Astrocyte of the cerebellum (primary cell): ENCODE measurements at regions not wholly inside any gene's neighbourhood (a gene's known extent, or its start where the extent isn't known, plus 50 kb on each side); places are given as distances from the start of the nearest gene placed in this dataset.

Experiments used
- DNase-seq: peaks from one replicate; pipeline ENCODE4 v3.0.0-alpha.2; 2011; ENCODE audit warnings: low read depth
- H3K4me3 ChIP-seq: 2 replicates; pipeline ENCODE4 v1.5.1; 2011; ENCODE audit warnings: mild to moderate bottlenecking, low read depth, low read length, moderate library complexity
- in situ Hi-C: cut with HindIII; loops from 2 replicates; pipeline ENCODE4 v1.10.0; 2017; ENCODE audit warnings: low sequenced_read_pairs
- TF ChIP-seq, protein P1 (sequence below): IDR thresholded peaks from 2 replicates; pipeline ENCODE4 v1.5.1; 2012; ENCODE audit warnings: low read length, low read depth, moderate library complexity, mild to moderate bottlenecking; ENCODE audit errors: missing control alignments

GRCh38 chr2:12666445-12666844, 50.3 kb upstream of the TRIB2 start:
- in situ Hi-C loops, result no loop called here
- DNase-seq, result no peak
- TF ChIP-seq, protein P1, sequence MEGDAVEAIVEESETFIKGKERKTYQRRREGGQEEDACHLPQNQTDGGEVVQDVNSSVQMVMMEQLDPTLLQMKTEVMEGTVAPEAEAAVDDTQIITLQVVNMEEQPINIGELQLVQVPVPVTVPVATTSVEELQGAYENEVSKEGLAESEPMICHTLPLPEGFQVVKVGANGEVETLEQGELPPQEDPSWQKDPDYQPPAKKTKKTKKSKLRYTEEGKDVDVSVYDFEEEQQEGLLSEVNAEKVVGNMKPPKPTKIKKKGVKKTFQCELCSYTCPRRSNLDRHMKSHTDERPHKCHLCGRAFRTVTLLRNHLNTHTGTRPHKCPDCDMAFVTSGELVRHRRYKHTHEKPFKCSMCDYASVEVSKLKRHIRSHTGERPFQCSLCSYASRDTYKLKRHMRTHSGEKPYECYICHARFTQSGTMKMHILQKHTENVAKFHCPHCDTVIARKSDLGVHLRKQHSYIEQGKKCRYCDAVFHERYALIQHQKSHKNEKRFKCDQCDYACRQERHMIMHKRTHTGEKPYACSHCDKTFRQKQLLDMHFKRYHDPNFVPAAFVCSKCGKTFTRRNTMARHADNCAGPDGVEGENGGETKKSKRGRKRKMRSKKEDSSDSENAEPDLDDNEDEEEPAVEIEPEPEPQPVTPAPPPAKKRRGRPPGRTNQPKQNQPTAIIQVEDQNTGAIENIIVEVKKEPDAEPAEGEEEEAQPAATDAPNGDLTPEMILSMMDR, result no peak
- H3K4me3 ChIP-seq, result no peak overlapping the region
